ENCODE measurements at regions not wholly inside any gene's neighbourhood (a gene's known extent, or its start where the extent isn't known, plus 50 kb on each side); places are given as distances from the start of the nearest gene placed in this dataset.

DNA sequence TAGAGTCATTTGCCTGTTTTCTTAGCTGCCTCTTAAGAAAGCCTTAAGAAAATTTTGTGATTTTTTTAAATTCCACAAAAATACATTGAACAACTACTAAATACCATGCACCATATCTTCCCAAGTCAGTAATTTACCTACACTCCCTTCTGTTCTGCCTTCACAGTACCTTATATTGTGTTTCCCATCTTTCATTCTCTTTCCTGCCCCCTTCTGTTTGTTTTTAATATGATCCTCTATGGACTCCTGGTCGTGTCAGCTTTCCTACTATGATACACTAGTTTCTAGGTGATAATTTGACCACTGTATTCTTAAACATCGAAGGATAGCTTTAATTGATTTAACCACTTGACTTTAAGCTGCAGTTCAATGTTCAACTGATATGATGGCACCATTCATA lies 297.7 kb upstream of the HAND2 start:
- intact Hi-C loops (cut with DNase I, micrococcal nuclease), result no loop called here
- ATAC-seq, result no peak
- DNase-seq, result no peak

DNA sequence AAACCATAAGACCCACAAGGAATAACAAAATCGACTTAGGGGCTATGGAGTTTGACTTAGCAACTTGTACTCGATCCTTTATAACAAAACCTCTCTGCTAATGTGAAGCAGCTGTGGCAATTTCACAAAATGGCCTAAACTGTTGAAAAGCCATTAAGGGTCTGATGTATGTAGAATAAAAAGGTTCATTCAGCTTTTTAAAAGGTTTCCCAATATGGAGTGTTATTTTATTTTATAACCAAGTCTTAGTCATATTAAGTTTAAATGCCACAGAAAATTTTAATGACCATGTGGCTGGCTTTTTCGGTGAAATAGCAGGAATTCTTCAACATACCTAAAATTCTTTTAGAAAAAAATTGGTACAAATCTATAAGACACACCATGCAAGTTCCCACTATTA lies 291.8 kb upstream of the HAND2 start:
- ATAC-seq (no peak), DNase-seq (no peak)
- intact Hi-C loops (cut with DNase I, micrococcal nuclease), result no loop called here

DNA sequence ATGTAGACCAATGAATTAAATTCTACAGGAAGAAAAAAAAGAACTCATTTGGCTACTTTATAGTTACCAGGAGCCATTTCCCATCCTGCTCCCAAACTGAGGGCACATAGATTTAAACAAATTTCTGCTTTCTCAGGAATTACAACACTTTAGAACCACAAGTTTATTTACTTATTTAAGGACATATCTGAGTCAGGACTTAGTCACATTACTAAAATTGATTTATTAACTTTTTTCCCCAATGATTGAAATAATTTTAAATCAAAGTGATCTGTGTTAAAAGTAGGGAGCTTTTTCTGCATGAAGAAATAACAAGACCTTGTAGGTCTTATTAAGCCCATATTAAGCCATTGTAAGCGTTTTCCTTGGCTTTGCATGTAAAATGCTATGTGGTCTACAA lies 291.0 kb upstream of the HAND2 start:
- ATAC-seq, result no peak
- intact Hi-C loops (cut with DNase I, micrococcal nuclease), result no loop called here
- no peak for DNase-seq

DNA sequence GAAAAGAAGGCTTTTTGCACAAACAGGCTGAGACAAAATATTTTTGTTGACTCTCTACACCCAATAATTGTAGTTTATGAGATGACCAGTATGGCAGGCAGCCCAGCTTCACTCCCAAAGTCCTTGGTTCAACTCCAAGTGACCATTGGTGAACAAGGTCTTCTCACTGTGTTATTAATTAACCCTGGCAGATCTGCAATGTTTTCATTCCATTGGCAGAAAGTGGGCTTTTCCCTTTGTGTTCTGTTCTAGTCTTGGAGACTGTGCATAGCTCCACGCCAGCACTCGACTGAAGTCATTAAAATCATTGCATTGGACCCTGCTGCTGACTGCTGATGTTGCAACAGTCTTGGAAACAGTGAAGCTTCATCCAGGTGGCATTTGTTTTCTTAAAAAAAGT lies 277.3 kb upstream of the HAND2 start:
- ATAC-seq (no peak), DNase-seq (peak; percentile 10 to 25)
- intact Hi-C loops (cut with DNase I, micrococcal nuclease), result no loop called here

DNA sequence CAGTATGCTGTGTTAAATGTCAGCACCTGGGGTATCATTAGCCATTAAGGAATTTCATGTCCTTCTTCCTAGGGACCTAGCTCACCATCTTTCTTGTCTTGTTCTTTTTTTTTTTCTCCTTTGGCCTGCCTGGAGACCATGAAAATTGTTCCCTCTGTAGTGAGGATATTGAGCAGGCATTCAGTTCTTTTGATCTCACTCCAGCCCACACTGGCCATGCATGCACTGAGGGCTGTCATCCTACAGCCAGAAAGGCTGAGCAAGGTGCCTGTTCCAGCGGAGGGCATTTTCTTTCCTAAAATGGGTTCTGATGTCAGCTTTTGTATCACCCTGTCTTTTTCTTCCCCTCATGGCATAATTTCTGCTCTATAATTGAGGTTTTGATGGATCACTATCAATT lies 275.9 kb upstream of the HAND2 start:
- no peak for DNase-seq
- ATAC-seq, result no peak
- intact Hi-C loops (cut with DNase I, micrococcal nuclease), result no loop called here

DNA sequence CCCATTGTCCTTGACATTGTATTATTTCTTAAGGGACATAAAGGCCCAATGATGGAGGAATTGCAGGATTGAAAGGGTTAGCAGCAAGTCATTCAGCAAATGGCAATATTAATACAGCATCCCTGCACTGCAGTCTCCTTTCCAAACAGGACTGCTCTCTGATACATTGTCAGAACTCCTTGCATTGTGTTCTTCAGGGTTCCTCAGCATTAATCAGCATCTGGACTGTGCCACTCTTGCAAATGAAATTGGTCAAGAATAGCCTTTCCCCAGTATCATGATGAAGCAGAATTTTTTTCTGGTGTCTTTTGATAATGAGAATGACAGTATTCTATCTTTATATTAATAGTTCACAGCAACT lies 272.6 kb upstream of the HAND2 start:
- no peak for ATAC-seq
- intact Hi-C loops (cut with DNase I, micrococcal nuclease), result no loop called here
- no peak for DNase-seq

DNA sequence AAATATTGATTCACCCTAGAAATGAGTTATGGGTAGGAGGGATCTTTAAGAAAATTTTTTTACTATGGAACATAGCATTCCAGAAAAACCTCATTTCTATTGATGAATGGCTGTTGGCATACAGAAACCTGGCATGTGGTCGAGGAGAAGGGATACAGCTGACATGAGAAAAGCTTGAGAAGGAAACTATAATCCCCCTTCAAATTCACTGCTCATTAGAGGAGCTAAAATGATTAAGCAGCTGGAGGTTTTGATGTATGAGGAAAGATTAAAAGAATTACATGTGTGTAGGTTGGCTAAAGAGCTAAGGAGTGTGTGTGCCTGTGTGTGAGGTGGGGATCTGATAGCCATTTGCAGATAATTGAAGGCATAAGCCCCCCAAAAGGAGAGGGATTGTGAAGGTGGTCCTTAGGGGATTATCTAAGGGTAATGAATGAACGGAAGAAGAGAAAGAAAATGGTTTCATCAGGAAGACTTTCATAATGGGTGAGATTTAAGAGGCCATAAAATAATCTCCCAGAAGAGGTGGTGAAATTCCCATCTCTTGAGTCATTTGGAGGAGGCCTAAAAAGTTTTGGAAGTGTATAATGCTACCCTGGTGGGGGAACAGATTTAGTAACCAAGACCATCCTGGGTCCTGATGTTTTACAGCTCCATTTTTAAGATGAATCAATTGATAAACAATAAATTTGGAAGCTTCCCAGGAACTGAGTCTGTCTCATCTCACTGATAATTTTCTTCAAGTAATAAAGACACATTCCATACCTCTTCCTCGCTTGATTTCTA lies 272.0 kb upstream of the HAND2 start:
- intact Hi-C loops (cut with DNase I, micrococcal nuclease), result no loop called here
- ATAC-seq (no peak), DNase-seq (no peak)

DNA sequence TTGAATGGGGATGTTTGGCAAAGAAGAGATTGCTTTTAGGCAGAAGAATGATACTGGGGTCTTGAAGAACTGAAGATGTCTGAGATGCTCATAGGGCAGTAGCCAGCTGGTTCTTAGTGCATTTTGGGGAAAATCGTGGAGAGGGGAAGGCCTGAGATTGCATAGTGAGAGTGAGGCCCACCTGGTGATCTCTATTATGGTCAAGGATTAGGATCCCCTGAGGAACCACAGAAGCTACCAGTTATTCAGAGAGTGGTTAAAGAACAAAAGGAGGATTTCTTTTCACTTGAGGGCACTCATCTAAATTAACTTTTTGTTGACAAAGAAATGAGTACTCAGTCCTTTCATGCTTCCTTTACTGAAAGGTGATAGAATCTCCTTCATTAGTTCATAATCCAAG lies 271.3 kb upstream of the HAND2 start:
- intact Hi-C loops (cut with DNase I, micrococcal nuclease), result no loop called here
- DNase-seq, result no peak
- ATAC-seq, result no peak

DNA sequence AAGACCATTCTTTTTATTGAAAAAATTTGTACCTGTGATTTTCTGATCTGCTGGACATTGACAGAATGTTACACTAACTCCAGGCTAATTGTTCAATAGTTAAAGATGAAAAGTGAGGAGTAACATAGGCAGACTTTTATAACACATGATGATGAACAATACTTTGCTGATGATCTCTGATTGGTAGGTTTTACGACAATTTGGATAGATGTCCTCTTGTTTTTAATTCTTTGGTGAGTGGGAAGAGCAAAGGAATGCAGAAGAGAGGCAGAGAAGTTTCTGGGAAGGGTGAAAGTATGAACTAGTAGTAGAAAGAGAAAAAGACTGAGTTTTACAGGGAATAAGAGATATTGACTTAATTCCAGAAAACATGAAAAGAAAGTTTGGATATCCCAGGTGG lies 267.3 kb upstream of the HAND2 start:
- ATAC-seq, result no peak
- DNase-seq, result no peak
- intact Hi-C loops (cut with DNase I, micrococcal nuclease), result no loop called here

DNA sequence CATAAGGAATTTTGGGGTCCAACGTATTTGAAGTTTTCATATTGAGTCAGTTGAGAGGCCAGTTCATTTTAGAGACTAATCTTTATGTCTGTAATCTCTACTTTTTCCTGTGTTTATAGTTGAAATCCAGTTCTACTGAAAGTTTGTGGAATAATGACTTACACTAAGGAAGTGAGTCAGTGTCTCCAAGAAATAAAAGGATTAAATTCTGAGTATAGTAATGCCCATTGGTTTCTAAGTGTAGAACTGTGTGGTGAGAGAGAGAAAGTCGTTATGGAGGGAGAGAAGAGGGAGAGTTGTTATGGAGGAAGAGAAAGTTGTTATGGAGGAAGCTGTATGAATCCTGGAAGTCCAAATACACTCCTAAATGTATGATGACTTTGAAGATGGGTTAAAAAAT lies 264.6 kb upstream of the HAND2 start:
- intact Hi-C loops (cut with DNase I, micrococcal nuclease), result no loop called here
- ATAC-seq (no peak), DNase-seq (no peak)

DNA sequence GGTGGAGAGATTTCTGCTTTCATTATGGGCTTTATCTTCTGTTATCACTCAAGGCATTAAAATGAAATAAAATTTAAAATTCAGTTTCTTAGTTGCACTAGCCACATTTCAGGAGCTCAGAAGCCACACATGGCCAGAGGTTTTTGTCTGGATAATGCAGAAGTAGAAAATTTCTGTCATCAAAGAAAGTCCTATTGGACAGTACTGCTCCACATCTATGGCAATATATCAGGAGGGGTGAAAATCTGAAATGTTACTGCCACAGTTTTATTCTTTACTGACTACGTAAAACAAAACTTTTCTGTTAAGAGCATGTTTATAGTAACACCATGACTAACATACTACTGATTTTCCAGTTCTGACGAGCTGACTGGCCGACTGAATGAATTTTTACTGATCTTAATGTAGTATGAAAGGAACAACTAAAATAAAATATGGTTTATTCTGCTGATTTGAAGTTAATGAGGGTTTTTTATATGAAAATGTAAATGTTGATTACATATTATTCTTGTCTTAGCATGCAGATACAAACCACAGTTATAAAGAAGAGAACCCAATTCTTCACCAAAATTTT lies 264.0 kb upstream of the HAND2 start:
- no peak for ATAC-seq
- no peak for DNase-seq
- intact Hi-C loops (cut with DNase I, micrococcal nuclease), result no loop called here

DNA sequence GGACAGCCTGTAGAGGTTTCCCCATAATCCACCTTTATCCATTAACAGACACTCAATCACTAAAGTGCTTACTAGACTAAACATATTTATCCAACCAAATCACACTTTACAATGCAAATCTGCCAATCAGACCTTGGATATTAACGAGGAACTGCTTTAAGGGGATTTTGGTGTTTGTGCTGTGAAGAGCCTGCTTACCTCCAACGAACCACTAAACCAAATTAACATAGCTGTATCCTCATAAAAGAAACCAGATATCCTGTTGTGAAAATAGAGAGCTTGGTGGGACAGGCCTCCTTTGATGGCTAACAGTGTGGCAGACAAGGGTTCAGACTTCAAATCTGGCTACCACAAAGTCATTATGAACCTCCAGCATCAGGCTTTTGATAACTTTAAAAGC lies 252.6 kb upstream of the HAND2 start:
- intact Hi-C loops (cut with DNase I, micrococcal nuclease), result no loop called here
- no peak for DNase-seq
- no peak for ATAC-seq

DNA sequence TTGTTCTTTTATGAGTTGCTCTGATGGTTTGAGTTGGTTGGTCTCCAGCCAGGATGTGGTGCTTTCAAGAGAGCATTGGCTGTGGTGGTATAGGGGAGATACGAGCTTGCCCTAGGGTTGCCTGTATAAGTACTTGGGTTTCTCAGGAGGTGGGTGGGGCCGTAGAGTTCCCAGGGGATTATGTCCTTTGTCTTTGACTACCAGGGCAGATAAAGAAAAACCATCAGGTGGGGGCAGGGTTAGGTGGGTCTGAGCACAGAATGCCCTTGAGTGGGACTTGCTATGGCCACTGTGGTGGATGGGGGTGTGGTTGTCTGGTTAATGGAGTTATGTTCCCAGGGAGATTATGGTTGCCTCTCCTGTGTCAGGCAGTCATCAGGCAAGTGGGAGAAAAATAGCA lies 247.9 kb upstream of the HAND2 start:
- ATAC-seq, result no peak
- DNase-seq, result no peak
- intact Hi-C loops (cut with DNase I, micrococcal nuclease), result no loop called here

DNA sequence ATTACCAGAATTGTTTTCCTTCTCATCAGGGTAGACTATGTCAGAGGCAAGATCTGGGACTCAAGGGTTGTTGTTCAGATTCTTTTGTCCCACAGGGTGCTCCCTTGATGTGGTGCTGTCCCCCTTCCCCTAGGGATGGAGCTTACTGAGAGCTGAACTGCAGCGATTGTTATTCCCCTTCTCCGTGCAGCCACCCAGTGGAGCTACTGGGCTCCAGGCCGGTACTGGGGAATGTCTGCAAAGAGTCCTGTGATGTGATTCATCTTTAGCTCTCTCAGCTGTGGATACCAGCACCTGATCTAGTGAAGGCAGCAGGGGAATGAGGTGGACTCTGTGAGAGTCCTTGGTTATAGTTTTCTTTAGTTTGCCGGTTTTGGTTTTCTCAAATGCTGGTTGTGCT lies 247.4 kb upstream of the HAND2 start:
- ATAC-seq, result no peak
- DNase-seq, result no peak
- intact Hi-C loops (cut with DNase I, micrococcal nuclease), result no loop called here

DNA sequence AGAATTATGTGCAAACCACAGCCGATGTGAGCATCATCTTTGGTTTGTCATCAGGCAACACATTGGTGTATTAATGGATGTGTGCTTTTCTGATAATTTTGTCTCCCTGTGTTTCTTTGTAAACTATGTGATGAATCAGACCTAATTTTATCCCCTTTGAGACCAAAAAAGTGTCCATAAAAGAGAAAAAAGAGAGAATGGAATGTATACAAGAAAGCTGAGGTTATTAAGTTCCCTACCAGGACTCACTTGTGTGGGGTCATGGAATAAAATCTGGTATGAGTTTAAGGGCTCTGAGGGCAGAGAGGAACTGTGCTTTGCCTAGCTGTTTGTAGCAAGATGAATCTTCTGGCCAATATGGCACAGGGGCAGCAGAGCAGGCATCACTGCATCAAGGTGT lies 239.5 kb upstream of the HAND2 start:
- intact Hi-C loops (cut with DNase I, micrococcal nuclease), result no loop called here
- DNase-seq, result no peak
- ATAC-seq, result no peak

DNA sequence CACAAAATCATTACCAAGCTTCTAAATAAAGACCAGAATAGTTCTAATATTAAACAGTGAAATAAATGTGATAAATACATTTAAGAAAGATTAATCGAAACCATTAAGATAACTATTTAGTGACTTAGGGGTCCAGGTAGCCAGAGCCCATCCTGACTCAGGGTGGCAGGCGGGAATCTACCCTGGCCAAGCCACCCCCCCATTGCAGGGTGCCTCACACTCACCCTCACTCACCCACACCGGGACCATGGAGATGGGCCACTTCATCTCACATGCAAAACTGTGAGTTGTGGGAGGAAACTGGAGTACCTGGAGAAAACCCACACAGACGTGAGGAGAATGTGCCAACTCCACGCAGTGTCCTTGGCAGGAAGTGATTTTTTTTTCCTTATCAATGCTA lies 237.6 kb upstream of the HAND2 start:
- intact Hi-C loops (cut with DNase I, micrococcal nuclease), result no loop called here
- no peak for ATAC-seq
- DNase-seq, result no peak

DNA sequence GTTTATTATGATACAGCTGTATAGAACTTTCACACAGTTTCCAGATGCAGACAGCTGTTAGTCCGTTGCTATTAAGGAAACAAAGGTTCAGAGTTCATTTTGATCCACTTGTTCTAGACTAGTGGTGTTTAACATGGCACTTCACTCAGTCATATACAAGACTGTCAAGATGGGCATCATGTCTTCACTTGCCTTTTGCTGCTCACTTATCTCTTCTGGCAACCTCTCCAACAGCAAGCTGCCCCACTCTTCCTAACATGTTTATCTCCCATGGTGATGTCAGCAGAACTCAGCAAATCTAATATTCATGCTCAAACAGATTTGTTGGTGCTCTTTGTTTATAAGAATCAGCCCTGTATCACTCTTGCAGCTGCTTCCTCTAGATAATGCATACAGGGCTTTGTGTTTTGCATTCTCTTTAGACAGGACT lies 236.2 kb upstream of the HAND2 start:
- ATAC-seq, result no peak
- no peak for DNase-seq
- intact Hi-C loops (cut with DNase I, micrococcal nuclease), result no loop called here

DNA sequence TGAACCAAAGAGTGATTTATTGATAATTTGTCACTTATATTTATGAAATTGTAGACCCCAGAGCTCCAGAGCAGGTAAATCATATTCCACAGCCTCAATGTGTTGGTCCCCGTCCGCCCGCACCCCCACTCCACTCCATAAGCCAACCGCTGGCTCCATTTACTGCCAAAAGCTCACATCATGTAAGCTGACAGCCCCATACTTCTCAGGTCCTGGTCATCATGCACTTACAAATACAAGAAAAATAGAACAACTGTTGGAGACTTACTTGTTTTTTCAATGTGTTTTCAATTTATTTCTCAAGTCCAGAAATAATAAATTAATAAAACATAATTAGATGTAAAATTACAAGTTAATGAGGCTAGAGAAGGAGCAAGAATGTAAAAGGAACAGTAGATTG lies 235.7 kb upstream of the HAND2 start:
- ATAC-seq (no peak), DNase-seq (no peak)
- intact Hi-C loops (cut with DNase I, micrococcal nuclease), result no loop called here

DNA sequence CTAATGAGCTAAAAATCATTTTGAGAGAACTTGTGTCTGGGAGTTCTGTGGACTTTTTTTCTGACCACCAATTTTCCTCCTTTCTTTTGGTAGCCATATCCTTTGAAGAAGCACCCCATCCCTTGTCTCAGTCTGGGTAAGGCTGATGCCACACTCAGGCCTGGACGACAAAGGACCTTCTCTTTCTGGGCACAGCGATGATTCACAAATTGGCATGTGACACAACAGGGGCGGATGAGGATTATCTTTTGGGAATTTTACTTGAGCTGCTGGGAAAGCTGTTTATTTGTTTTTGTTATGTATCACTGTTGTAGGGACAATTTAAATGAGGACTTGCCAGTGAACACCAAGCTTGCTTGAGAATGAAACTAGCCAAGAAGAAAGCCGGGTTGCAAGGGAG lies 233.4 kb upstream of the HAND2 start:
- intact Hi-C loops (cut with DNase I, micrococcal nuclease), result no loop called here
- no peak for DNase-seq
- ATAC-seq, result no peak

DNA sequence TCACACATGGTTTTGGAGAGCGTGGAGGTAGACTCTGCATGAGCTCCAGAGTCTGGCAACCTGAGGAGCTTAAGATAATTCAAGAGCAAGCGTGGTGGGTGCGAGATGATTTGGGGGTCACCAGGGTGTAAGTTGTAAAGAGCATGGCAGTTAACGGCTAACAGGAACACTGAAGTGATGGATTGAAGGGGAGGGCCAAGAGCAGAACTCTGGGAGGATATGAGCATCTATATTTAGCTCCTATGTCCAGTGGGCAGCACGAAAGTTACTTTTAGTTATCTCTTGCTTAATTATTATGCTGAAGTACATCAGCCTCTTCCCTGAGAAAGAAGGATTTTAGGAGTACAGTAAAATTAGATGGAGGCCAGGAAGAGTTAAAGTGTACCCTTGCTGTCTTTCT lies 231.9 kb upstream of the HAND2 start:
- intact Hi-C loops (cut with DNase I, micrococcal nuclease), result no loop called here
- no peak for ATAC-seq
- DNase-seq, result no peak

DNA sequence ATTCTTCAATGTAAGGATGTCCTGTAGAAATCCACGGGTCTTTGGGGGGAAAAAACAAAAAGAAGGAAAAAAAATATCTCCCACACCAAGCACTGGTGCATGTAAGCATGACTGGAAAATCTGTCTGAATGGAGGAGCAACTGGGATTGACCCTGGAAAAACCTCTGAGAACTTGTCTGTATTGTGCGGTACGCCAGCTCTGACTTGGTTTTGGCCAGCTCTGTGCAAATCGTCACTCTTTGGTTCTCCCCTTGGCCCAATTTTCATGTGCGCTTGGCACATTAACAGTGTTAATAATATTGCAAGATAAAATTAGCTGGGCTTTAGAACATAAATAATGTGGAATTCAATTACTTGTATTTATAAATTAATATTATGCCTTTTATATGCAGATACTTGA lies 231.2 kb upstream of the HAND2 start:
- intact Hi-C loops (cut with DNase I, micrococcal nuclease), result no loop called here
- no peak for ATAC-seq
- DNase-seq, result no peak
